Stromal cell of bone marrow (primary cell): ENCODE measurements at regions not wholly inside any gene's neighbourhood (a gene's known extent, or its start where the extent isn't known, plus 50 kb on each side); places are given as distances from the start of the nearest gene placed in this dataset.
A peak's percentile ranks its signal among the peaks of the same experiment; 100 is the strongest.
"Not testable (repeated sequence)": the region's sequence is repeated elsewhere in the genome, so short reads cannot be mapped to it uniquely, and the experiment has no call there.

Experiments used
- DNase-seq: peaks from one replicate; pipeline ENCODE4 v3.0.0-alpha.2; 2012; ENCODE audit warnings: low read depth

- DNase-seq: no peak
Measured at GRCh38 chr7:70846208-70846607, 285.7 kb upstream of the GALNT17 start.

DNA sequence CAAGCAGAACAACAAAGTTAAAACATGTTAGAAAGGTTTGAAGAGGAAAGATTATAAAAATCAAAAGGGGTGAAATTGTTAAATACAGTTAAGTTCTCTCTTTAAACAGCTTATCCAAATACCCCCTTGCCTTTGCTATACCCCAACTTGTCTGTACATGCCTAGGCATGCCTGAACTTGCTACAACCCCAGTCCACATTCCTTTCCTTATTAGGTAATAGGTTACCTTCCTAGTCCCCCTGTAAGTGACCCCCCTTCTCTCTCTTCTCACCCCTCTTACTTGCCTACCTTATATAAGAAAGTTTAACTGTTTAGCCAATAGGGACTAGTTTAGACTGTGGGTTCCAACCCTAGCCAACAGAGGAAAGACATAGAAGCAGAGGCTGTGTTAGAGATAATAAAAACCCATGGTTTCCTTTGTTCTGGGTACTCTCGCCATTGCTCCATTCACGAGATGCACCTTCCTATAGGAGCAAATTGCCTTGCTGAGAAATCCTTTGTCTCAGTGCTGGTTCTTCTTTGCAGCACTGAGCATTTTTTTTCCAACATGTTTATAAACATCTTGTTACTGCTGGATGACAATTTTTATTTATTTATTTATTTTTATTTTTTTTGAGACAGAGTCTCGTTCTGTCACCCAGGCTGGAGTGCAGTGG, 282.2 kb upstream of the GALNT17 start:
- DNase-seq: no peak

- no peak for DNase-seq
Measured at GRCh38 chr7:70855373-70855772, 276.6 kb upstream of the GALNT17 start.

DNA sequence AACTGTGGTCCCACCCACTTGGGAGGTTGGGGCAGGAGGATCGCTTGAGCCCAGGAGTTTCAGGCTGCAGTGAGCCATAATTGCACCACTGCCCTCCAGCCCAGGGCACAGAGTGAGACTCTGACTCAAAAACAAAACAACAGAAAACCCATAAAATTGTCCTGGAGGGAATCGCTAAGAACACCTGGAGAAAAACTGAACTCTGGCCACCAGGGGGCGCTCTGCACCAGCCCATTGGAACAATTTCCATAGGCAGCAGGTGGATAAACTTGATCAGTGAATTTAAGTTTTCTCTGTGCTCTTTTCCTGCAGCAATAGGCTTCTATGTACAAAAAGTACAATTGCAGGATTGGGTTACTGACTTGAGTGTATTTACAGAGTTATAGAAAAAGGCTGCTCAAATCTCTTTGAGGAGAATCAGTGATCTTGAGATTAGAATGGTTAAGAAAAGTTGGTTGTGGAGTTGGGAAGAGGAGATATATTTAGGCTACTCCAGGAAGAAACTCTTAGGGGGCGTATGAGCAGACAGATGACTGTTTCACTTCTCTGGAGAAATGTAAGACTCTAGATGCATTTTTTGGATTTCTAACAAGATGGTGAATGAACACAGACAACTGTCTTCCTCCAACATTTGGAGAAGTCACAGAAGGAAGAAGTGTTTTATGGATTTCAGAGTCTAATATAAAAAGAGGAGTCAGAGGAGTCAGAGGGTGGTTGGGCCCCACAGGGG, 274.9 kb upstream of the GALNT17 start:
- peak; percentile 26 for DNase-seq

- DNase-seq: no peak
Measured at GRCh38 chr7:70857793-70858545, 274.0 kb upstream of the GALNT17 start.

GRCh38 chr7:70867513-70867912, 264.4 kb upstream of the GALNT17 start:
- no peak for DNase-seq

GRCh38 chr7:70870349-70870748, 261.6 kb upstream of the GALNT17 start:
- no peak for DNase-seq

DNA sequence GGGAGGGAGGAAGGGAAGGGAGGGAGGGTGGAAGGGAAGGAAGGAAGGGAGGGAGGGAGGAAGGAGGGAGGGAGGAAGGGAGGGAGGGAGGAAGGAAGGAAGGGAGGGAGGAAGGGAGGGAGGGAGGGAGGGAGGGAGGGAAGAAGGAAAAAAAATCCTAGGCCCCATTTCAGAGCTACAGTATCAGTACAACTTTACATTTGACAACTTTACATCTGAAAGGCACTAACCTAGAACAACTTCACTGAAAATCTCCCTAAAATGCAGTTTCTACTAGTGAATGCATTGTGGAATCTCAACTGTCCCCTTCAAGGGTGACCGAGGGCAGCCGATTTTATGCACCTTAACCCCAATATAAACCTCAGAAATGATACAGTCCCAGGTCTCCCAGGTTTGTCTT, 259.8 kb upstream of the GALNT17 start:
- no peak for DNase-seq

DNA sequence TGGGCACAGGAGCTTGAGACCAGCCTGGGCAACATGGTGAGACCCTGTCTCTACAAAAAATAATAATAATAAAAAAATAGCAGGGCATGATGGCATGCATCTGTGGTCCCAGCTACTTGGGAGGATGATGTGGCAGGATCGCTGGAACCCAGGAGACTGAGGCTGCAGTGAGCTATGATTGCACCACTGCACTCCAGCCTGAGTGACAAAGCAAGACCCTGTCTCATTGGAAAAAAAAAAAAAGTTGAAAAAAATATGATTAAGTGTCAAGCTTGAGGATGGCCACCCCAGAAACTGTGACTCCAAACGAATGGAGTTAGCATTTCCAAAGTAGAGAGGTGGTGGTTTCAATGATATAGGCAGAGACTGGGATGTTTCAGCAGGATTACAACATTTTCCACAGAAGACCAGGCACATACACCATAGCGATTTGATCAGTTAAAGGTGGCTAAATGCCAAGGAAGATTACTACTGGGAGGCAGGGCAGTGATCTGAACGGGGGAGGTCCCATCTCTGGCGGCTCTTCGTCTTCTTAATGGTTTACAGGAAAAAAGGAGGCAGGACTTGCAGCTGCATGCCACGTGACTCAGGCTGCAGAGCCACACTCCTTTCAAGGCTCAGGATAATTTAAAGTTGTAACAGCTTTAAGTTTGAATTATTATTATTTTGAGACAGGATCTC, 250.6 kb upstream of the GALNT17 start:
- DNase-seq: no peak

- no peak for DNase-seq
Measured at GRCh38 chr7:70883750-70884439, 248.0 kb upstream of the GALNT17 start.

DNA sequence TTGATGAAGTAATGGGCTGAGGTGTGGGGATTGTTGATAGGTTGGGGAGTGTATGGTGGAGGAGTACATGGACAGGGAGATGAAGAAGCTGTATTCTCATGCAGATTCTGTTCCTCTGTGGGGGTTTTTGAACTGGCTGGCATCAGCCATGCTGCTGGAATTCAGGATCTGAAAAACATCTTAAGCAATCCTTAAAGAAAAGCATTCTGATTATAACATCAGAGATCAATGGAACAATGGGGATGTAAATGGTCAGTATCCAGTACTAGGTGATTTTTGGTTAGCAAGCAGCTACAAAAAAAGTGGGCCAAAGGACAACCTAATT, 247.5 kb upstream of the GALNT17 start:
- DNase-seq: no peak

- DNase-seq: no peak
Measured at GRCh38 chr7:70884809-70885208, 247.1 kb upstream of the GALNT17 start.

DNA sequence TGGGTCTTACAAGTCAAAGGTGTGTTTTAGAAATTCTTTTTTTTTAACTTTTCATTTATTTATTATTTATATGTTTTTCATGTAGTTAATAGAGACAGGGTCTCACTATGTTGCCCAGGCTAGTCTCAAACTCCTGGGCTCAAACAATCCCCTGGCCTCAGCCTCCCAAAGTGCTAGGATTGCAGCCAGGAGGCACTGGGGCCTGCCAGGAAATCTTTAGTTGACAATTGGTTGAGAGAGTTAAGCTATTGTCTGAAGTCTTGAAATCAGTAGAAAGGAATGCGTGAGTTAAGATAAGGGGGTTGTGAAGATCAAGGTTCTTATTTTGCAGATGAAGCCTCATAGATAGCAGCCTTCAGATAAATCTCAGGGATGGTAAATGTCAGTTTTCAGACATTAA, 245.4 kb upstream of the GALNT17 start:
- no peak for DNase-seq

DNA sequence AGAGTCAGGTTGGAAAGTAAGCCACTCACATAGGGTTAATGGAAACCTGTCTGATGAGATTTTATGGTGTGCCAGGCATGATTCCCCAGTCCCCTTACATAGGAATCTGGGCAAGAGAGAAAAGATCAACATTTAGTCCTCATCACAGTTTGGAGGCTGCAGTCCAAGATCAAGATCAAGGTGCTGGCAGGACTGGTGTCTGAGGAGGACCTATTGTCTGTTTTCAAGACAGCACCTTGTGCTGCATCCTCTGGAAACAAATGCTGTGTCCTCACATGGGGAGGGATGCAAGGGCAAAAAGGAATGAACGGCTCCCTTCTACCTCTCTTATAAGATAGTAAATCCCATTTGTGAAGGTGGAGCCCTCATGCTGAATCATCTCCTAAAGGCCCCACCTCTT, 244.8 kb upstream of the GALNT17 start:
- no peak for DNase-seq

GRCh38 chr7:70890147-70890969, 241.6 kb upstream of the GALNT17 start:
- DNase-seq: no peak

GRCh38 chr7:70893422-70893821, 238.5 kb upstream of the GALNT17 start:
- no peak for DNase-seq

GRCh38 chr7:70893971-70894715, 237.8 kb upstream of the GALNT17 start:
- no peak for DNase-seq

GRCh38 chr7:70894799-70895198, 237.1 kb upstream of the GALNT17 start:
- DNase-seq: no peak

DNA sequence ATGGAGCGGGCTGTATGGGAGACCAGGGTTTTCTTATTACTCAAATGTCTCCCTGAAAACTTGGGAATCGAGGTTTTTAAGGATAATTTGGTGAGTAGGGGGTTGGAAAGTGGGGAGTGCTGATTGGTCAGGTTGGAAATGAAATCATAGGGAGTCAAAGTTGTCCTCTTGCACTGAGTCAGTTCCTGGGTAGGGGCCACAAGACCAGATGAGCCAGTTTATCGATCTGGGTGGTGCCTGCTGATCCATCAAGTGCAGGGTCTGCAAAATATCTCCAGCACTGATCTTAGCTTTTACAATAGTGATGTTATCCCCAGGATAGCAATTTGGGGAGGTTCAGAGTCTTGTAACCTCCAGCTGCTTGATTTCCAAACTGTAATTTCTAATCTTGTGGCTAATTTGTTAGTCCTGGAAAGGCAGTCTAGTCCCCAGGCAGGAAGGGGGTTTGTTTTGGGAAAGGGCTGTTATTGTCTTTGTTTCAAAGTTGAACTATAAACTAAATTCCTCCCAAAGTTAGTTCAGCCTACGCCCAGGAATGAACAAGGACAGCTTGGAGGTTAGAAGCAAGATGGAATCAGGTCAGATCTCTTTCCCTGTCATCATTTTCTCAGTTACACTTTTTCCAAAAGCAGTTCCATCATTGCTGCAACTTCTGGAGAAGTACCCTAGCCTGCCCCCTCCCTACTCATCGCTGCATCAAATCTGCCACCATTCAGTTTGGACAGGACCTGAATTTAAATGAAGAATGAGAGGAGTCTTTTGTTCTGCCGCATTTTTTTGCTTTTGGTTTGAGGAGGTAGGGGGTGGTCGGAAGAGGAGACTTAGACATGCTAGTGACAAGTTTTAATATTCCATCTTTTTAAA, 236.4 kb upstream of the GALNT17 start:
- DNase-seq: not testable (repeated sequence)
